ENCODE measurements at regions not wholly inside any gene's neighbourhood (a gene's known extent, or its start where the extent isn't known, plus 50 kb on each side); places are given as distances from the start of the nearest gene placed in this dataset.

DNA sequence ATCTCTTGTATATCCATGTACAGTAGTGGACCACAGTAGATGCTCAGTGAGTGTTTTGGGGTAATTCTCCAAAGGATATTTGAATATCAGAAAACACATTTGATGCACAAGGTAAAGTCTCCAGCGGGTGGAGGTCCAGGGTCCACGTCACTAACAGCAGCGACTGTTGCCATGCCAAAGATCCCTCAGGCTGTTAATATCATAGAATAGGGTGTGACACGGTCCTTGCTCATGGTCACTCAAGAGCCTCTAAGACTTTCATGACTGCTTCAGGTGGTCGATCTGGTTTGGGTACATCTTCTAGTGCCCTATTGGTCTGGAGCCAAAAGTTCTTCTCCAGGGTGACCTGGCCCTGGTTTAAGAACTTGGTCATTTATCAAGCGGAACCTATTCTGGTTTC is 90.8 kb downstream of the OLIG3 start:
- TF ChIP-seq, protein P1, sequence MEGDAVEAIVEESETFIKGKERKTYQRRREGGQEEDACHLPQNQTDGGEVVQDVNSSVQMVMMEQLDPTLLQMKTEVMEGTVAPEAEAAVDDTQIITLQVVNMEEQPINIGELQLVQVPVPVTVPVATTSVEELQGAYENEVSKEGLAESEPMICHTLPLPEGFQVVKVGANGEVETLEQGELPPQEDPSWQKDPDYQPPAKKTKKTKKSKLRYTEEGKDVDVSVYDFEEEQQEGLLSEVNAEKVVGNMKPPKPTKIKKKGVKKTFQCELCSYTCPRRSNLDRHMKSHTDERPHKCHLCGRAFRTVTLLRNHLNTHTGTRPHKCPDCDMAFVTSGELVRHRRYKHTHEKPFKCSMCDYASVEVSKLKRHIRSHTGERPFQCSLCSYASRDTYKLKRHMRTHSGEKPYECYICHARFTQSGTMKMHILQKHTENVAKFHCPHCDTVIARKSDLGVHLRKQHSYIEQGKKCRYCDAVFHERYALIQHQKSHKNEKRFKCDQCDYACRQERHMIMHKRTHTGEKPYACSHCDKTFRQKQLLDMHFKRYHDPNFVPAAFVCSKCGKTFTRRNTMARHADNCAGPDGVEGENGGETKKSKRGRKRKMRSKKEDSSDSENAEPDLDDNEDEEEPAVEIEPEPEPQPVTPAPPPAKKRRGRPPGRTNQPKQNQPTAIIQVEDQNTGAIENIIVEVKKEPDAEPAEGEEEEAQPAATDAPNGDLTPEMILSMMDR (IDR thresholded peaks at IDR 0.05 in 2 of 3, conservative IDR thresholded peaks at IDR 0.05 in 1 of 3; ENCODE audit: borderline replicate concordance in 1 of 3, insufficient read depth in 1 of 3, low read depth in 2 of 3, low read length in 2 of 3) = no peak
- TF ChIP-seq POLR2AphosphoS5 (IDR thresholded peaks at IDR 0.05; ENCODE audit: low read depth, low read length) = no peak
